GM12872 (cell line): ENCODE measurements at regions not wholly inside any gene's neighbourhood (a gene's known extent, or its start where the extent isn't known, plus 50 kb on each side); places are given as distances from the start of the nearest gene placed in this dataset.

Experiments
- TF ChIP-seq, protein P1 (sequence below): IDR thresholded peaks from 3 replicates; pipeline ENCODE4 v1.5.1; 2011; ENCODE audit warnings: low read depth, mild to moderate bottlenecking, low read length, moderate library complexity; ENCODE audit not compliant: insufficient read depth

DNA sequence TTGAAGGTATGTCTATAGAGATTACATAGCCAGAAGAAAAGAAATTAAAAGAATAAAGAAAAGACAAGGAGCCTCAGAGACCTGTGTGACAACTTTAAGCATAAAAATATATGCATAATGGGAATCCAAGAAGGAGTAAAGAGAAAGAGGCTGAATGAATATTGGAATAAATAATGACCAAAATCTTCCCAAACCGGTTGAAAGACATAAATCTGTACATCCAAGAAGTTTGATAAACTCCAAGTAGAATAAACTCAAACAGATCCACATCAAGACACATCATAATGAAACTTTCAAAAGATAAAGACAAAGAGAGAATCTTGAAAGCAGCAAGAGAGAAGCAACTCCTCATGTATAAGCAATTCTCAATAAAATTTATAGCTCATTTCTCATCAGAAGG is 132.4 kb upstream of the ZNF516 start:
- TF ChIP-seq, protein P1, sequence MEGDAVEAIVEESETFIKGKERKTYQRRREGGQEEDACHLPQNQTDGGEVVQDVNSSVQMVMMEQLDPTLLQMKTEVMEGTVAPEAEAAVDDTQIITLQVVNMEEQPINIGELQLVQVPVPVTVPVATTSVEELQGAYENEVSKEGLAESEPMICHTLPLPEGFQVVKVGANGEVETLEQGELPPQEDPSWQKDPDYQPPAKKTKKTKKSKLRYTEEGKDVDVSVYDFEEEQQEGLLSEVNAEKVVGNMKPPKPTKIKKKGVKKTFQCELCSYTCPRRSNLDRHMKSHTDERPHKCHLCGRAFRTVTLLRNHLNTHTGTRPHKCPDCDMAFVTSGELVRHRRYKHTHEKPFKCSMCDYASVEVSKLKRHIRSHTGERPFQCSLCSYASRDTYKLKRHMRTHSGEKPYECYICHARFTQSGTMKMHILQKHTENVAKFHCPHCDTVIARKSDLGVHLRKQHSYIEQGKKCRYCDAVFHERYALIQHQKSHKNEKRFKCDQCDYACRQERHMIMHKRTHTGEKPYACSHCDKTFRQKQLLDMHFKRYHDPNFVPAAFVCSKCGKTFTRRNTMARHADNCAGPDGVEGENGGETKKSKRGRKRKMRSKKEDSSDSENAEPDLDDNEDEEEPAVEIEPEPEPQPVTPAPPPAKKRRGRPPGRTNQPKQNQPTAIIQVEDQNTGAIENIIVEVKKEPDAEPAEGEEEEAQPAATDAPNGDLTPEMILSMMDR = no peak

DNA sequence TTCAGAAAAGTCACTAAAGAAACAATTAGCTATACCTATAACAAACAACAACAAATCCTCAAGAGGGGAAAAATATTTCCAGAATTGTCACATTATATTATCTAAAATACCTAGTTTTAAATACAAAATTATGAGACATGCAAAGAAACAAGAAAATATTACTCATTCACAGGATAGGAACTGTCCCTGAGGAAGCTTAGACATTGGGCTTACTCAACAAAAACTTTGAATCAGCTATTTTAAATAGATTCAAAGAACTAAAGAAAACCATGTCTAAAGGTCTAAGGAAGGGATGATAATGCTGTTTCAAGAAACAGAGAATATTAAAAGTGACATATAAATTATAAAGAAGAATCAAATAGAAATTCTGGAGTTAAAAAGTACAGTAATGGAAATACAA is 131.9 kb upstream of the ZNF516 start:
- TF ChIP-seq, protein P1 = no peak

GRCh38 chr18:76622651-76623050 is 127.6 kb upstream of the ZNF516 start:
- TF ChIP-seq, protein P1 = no peak

DNA sequence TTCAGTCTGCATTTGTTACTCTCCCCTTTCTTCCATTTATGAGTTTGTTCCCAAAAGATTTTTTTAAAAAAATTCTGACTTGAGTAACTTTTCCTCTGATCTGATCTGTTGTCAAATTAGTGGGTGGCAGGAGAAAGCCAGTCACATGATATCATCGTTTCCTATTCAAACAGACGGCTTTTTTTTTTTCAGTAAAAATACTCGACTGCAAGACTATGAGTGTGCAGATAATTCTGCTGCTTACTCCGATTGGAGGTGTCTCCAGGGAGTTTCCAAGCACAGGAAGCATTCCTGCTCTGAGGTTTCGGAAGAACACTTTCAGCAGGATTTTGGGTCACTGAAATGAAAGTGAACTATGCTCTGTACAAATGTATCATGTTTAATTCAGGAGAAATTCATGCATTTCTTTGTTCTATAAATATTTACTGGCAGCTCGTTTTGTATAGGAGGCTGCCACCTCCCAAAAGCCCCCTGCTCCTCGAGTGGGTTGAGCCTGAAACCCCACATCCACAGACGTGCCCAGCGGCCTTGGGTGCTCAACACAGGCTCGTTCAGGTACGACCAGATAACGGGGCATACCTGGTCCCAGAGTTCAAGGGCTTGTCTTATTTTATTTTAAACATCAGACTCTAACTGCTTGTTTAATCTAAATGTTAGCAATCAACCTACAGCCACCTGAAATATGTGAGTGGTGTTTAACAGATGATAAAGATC is 126.9 kb upstream of the ZNF516 start:
- TF ChIP-seq, protein P1 = no peak

DNA sequence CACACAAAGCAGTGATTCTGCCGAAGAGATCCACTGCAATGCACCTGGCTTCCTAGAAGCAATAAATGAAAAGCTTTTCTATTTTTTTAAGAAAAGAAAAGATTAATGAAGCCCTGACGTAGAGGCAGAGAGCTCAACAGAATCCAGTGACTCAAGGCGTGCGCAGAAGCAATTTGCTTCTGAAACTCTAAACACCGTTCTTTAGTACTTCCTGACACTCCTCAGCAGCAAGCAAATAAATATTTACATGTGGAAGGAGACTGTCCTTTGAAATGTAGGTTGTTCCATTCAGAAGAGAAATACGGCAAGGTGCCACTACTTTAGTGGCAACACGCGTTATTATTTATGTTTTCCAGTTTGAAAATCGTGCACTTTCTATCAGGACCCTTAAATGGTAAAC is 126.2 kb upstream of the ZNF516 start:
- TF ChIP-seq, protein P1 = no peak

DNA sequence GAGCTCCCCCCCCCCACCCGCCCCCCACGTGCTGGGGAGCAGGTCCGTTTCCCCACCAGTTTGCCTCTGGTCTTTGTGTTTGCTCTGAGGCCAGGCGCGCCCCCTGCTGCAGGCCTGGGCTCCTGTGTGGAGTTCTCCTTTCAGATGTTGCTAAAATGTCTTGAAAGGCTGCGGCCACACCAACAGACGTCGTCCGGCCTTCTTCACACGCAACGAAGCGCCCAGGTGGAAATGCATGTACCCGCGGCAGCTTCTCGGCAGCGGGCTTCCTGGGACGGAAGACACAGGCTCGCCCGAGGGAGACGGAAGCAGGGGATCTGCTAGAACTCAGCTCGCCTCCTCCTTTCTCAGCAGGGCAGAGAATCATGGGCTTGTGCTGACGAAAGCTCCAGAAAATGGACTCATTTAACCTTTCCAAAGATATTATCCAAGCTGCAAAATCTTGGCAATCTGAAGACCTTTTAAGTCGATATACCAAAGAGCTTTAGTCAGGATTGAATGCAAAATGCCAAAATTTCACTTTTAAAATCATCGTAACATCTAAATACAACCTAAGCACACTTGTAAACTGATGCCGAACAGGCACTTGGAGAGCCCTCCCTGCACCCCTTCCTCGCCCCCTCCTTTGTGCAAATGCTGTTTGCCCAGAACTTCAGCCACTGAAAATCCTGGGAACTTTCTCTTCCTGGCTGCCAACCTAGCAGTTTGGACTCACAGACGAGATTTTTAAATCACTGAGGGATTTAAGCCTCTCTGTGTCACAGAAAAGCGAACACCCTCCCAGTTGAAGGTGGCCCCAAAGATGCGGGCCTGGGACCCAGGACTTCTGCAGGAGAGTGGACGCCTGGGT is 125.5 kb upstream of the ZNF516 start:
- TF ChIP-seq, protein P1 = peak; percentile 39; the same call in 2 of the 3 replicates

GRCh38 chr18:76619621-76620315 is 124.7 kb upstream of the ZNF516 start:
- TF ChIP-seq, protein P1 = no peak
